Trophoblast cell (in vitro differentiated cells and primary cell): ENCODE measurements at regions not wholly inside any gene's neighbourhood (a gene's known extent, or its start where the extent isn't known, plus 50 kb on each side); places are given as distances from the start of the nearest gene placed in this dataset.

Source experiments
- DNase-seq, 2 donors: peaks; one replicate each; pipeline ENCODE4 v3.0.0-alpha.2; 2016
- H2AFZ ChIP-seq: 2 replicates; pipeline ENCODE4 v1.6.1; 2013; ENCODE audit warnings: low read length, moderate library complexity, mild to moderate bottlenecking; ENCODE audit not compliant: insufficient read depth, poor library complexity
- H2AK5ac ChIP-seq: 2 replicates; pipeline ENCODE4 v1.6.1; 2013; ENCODE audit warnings: mild to moderate bottlenecking, low read length
- H2BK120ac ChIP-seq: 2 replicates; pipeline ENCODE4 v1.6.1; 2013; ENCODE audit warnings: low read length, mild to moderate bottlenecking, moderate library complexity; ENCODE audit not compliant: insufficient read depth, poor library complexity
- H2BK12ac ChIP-seq: 2 replicates; pipeline ENCODE4 v1.6.1; 2013; ENCODE audit warnings: mild to moderate bottlenecking, low read length, moderate library complexity
- H2BK5ac ChIP-seq: 2 replicates; pipeline ENCODE4 v1.6.1; 2013; ENCODE audit warnings: low read length, low read depth, moderate library complexity, mild to moderate bottlenecking; ENCODE audit not compliant: poor library complexity
- H3K14ac ChIP-seq: 2 replicates; pipeline ENCODE4 v1.6.1; 2013; ENCODE audit warnings: mild to moderate bottlenecking, low read length
- H3K18ac ChIP-seq: 2 replicates; pipeline ENCODE4 v1.6.1; 2013; ENCODE audit warnings: mild to moderate bottlenecking, low read length
- H3K23ac ChIP-seq: 2 replicates; pipeline ENCODE4 v1.6.1; 2013; ENCODE audit warnings: low read length
- H3K27ac ChIP-seq: 2 replicates; pipeline ENCODE4 v1.5.1; 2013; ENCODE audit warnings: low read depth, mild to moderate bottlenecking, inconsistent platforms, low read length, moderate library complexity
- H3K27me3 ChIP-seq: 2 replicates; pipeline ENCODE4 v1.6.1; 2013; ENCODE audit warnings: inconsistent platforms, mild to moderate bottlenecking, low read length, moderate library complexity; ENCODE audit not compliant: insufficient read depth
- H3K36me3 ChIP-seq, 2 experiments: 1 replicate in 1 of 2; 2 replicates in 1 of 2; pipeline ENCODE4 v1.6.1; 2013; ENCODE audit warnings: low read length in 2 of 2, mild to moderate bottlenecking in 2 of 2, moderate library complexity in 1 of 2; ENCODE audit not compliant: insufficient read depth in 2 of 2, control insufficient read depth in 1 of 2
- H3K4ac ChIP-seq: 2 replicates; pipeline ENCODE4 v1.6.1; 2013; ENCODE audit warnings: low read depth, mild to moderate bottlenecking, low read length, moderate library complexity
- H3K4me1 ChIP-seq, 2 experiments: 1 replicate in 1 of 2; 2 replicates in 1 of 2; pipeline ENCODE4 v1.6.1; 2013; ENCODE audit warnings: low read length in 2 of 2, mild to moderate bottlenecking in 2 of 2, moderate library complexity in 1 of 2; ENCODE audit not compliant: insufficient read depth in 2 of 2, control insufficient read depth in 1 of 2
- H3K4me2 ChIP-seq: 2 replicates; pipeline ENCODE4 v1.6.1; 2013; ENCODE audit warnings: inconsistent platforms, mild to moderate bottlenecking, low read length, moderate library complexity
- H3K4me3 ChIP-seq: 2 replicates; pipeline ENCODE4 v1.5.1; 2013; ENCODE audit warnings: mild to moderate bottlenecking, low read depth, low read length, inconsistent platforms
- H3K79me1 ChIP-seq: one replicate; pipeline ENCODE4 v1.6.1; 2013; ENCODE audit warnings: low read length
- H3K79me2 ChIP-seq: 2 replicates; pipeline ENCODE4 v1.6.1; 2013; ENCODE audit warnings: low read length, mild to moderate bottlenecking; ENCODE audit not compliant: control insufficient read depth, insufficient read depth, poor library complexity
- H3K9ac ChIP-seq: 2 replicates; pipeline ENCODE4 v1.6.1; 2013; ENCODE audit warnings: mild to moderate bottlenecking, low read length
- H3K9me3 ChIP-seq: 2 replicates; pipeline ENCODE4 v1.6.1; 2013; ENCODE audit warnings: low read depth, mild to moderate bottlenecking, control low read depth, inconsistent platforms, low read length; ENCODE audit not compliant: insufficient read depth
- H4K12ac ChIP-seq: 2 replicates; pipeline ENCODE4 v1.6.1; 2013; ENCODE audit warnings: low read depth, mild to moderate bottlenecking, low read length, moderate library complexity
- H4K8ac ChIP-seq: 2 replicates; pipeline ENCODE4 v1.6.1; 2013; ENCODE audit warnings: low read depth, mild to moderate bottlenecking, low read length, moderate library complexity
- H4K91ac ChIP-seq: one replicate; pipeline ENCODE4 v1.6.1; 2013; ENCODE audit warnings: low read depth, mild to moderate bottlenecking, low read length, moderate library complexity
- WGBS: extraction: QIAGEN DNeasy Blood & Tissue Kit; methylation state at CpG from one replicate; pipeline ENCODE4 v1.1.7; 2013; ENCODE audit warnings: missing lambda C conversion rate; ENCODE audit not compliant: insufficient read length, insufficient coverage; ENCODE audit errors: extremely low coverage; 5-methylcytosine and 5-hydroxymethylcytosine counted together

DNA sequence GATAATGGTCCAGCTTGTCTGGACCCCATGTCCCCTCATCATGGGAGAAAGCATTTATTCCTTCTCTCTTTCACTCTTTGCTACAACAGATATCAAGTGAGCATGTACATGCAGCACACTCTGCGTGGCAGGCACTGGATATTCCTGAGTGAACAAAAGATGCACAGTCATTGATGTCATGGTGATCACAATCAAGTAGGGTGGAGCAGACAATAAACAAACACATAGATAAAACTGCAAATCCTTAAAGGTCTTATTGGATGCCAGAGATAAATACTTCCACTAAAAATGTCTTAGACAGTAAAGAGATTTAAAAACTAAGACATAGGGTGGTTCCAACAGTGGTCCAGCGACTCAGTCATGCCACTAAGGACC lies 178.0 kb downstream of the ZC3H11B start:
- H4K8ac ChIP-seq: no peak overlapping the region
- H2BK5ac ChIP-seq: no peak overlapping the region
- no peak overlapping the region for H2BK12ac ChIP-seq
- no peak for DNase-seq
- no CpG with 5 or more reads among the region's 2 CpGs for WGBS
- H3K9me3 ChIP-seq: no peaks in the 10 kb centered on the region
- no peak overlapping the region for H3K23ac ChIP-seq
- H3K4me1 ChIP-seq: no peaks in the 10 kb centered on the region
- H2AFZ ChIP-seq: no peak overlapping the region
- no peak overlapping the region for H3K14ac ChIP-seq
- no peak overlapping the region for H3K18ac ChIP-seq
- no peak overlapping the region for H3K9ac ChIP-seq
- peaks cover 0 to 2% of the 10 kb centered on the region in 2 experiments for H3K36me3 ChIP-seq
- no peak overlapping the region for H3K27ac ChIP-seq
- no peak overlapping the region for H4K91ac ChIP-seq
- H3K79me1 ChIP-seq: no peaks in the 10 kb centered on the region
- H2AK5ac ChIP-seq: no peak overlapping the region
- no peak overlapping the region for H3K4me2 ChIP-seq
- H2BK120ac ChIP-seq: no peak overlapping the region
- H3K4ac ChIP-seq: no peak overlapping the region
- H3K27me3 ChIP-seq: no peaks in the 10 kb centered on the region
- H4K12ac ChIP-seq: no peak overlapping the region
- no peak overlapping the region for H3K4me3 ChIP-seq
- H3K79me2 ChIP-seq: no peaks in the 10 kb centered on the region

DNA sequence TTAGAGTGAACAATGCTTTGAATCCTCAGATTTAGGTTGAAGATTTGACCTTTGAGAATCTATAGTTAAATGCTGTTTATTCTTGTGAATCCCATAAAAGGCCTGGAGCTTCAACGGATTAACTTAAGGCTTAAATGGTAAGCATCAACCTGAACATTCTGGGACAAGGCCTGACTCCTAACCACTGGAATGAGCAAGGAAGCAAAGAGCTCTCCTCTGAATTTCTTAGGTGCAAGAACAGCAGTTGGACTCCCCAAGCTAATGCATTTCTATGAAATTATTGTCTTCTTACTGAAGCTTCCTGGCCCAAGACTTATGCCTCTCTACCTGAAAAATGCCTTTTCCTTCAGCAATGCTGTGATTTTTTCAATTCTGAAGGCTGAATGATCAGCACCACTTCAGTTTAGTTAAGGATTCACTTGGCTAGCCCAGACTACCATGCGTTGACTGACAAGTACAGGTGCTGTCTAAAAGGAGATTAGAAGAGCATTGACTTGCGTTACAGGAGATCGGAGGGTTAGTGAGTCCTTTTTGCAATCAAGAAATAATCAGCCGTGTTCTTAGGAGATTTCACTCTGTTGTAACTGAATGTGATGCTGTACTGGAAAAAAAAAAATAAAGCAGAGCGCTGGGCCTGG lies 178.5 kb downstream of the ZC3H11B start:
- Histone ChIP-seq H3K18ac (no peak overlapping the region), H3K4me2 (no peak overlapping the region), H3K14ac (no peak overlapping the region), H3K4me3 (no peak overlapping the region), H3K23ac (no peak overlapping the region), H3K27ac (no peak overlapping the region), H3K79me1 (no peaks in the 10 kb centered on the region), H3K9ac (no peak overlapping the region), H3K4ac (no peak overlapping the region), H4K8ac (no peak overlapping the region), H3K4me1 (no peaks in the 10 kb centered on the region), H3K79me2 (no peaks in the 10 kb centered on the region), H2AFZ (no peak overlapping the region), H3K27me3 (no peaks in the 10 kb centered on the region), H2BK12ac (no peak overlapping the region), H4K91ac (no peak overlapping the region), H4K12ac (no peak overlapping the region), H2BK120ac (no peak overlapping the region), H2AK5ac (no peak overlapping the region), H2BK5ac (no peak overlapping the region), H3K36me3 (peaks cover 0 to 2% of the 10 kb centered on the region in 2 experiments), H3K9me3 (no peaks in the 10 kb centered on the region)
- no peak for DNase-seq
- WGBS: no CpG with 5 or more reads among the region's 6 CpGs

DNA sequence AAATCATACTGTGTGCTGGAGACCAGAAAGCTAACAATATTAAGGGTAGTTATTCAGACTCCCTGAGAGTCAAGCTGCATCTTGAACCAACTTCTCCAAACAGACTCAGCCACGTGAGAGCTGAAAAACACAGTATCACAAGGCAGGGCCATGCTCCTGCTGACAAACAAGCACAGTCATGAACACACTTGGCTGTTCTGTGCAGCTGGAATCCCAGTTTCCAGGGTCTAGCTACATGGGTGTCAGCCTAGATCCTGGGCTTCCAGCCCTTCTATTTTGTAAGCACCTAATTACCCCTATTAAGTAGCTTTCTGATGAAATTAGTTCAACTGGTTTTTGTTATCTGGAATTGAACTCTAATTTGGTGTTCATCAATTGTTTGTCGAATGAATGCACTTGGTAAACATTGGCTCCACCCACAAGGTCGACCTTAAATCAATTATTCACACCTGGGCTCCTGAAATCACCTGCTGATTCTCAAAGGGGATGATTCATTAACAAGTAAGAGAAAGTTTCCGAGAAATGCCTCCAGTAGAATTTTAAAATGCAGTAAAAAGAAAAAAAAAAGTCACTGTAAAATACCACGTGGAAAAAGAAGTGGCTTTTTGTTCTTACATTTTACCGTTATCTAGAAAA lies 179.3 kb downstream of the ZC3H11B start:
- Histone ChIP-seq H3K18ac (no peak overlapping the region), H4K12ac (no peak overlapping the region), H3K4me3 (no peak overlapping the region), H3K4me1 (no peaks in the 10 kb centered on the region), H4K91ac (no peak overlapping the region), H3K9ac (no peak overlapping the region), H4K8ac (no peak overlapping the region), H2BK5ac (no peak overlapping the region), H3K36me3 (peaks cover 0 to 2% of the 10 kb centered on the region in 2 experiments), H3K4me2 (no peak overlapping the region), H3K79me1 (no peaks in the 10 kb centered on the region), H2BK12ac (no peak overlapping the region), H3K23ac (no peak overlapping the region), H2AK5ac (no peak overlapping the region), H3K14ac (no peak overlapping the region), H3K79me2 (no peaks in the 10 kb centered on the region), H2BK120ac (no peak overlapping the region), H3K9me3 (no peaks in the 10 kb centered on the region), H3K27ac (no peak overlapping the region), H2AFZ (no peak overlapping the region), H3K4ac (no peak overlapping the region), H3K27me3 (no peaks in the 10 kb centered on the region)
- WGBS: no CpG with 5 or more reads among the region's 6 CpGs
- no peak for DNase-seq

DNA sequence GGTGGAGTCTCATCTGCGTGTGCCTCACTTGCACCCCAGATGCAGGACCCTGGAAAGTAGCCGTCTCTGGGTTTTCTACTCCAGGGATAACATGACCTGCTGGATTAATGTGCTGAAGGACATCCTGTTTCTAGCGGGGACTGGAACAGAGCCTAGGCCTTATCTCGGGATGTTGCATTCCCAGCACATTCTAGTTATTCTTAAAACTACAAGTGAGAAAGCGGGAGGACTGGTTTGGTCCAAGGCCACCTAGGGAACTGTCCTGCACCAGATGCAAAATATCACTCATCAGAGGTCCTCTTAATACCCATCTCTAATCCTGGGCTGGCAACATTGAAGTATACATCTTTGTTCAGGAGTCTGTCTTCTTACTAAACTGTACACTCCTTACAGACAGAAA lies 179.9 kb downstream of the ZC3H11B start:
- Histone ChIP-seq H4K12ac (no peak overlapping the region), H3K79me2 (no peaks in the 10 kb centered on the region), H2BK12ac (no peak overlapping the region), H3K36me3 (peaks cover 0 to 2% of the 10 kb centered on the region in 2 experiments), H3K27ac (no peak overlapping the region), H2AK5ac (no peak overlapping the region), H2BK120ac (no peak overlapping the region), H3K14ac (no peak overlapping the region), H3K4me3 (no peak overlapping the region), H3K18ac (no peak overlapping the region), H3K23ac (no peak overlapping the region), H3K4me2 (no peak overlapping the region), H3K4me1 (no peaks in the 10 kb centered on the region), H3K27me3 (no peaks in the 10 kb centered on the region), H3K4ac (no peak overlapping the region), H4K91ac (no peak overlapping the region), H3K79me1 (no peaks in the 10 kb centered on the region), H2BK5ac (no peak overlapping the region), H3K9me3 (no peaks in the 10 kb centered on the region), H3K9ac (no peak overlapping the region), H2AFZ (no peak overlapping the region), H4K8ac (no peak overlapping the region)
- DNase-seq: no peak
- no CpG with 5 or more reads among the region's 5 CpGs for WGBS
